ENCODE measurements at regions not wholly inside any gene's neighbourhood (a gene's known extent, or its start where the extent isn't known, plus 50 kb on each side); places are given as distances from the start of the nearest gene placed in this dataset.
"Not testable (repeated sequence)": the region's sequence is repeated elsewhere in the genome, so short reads cannot be mapped to it uniquely, and the experiment has no call there.

DNA sequence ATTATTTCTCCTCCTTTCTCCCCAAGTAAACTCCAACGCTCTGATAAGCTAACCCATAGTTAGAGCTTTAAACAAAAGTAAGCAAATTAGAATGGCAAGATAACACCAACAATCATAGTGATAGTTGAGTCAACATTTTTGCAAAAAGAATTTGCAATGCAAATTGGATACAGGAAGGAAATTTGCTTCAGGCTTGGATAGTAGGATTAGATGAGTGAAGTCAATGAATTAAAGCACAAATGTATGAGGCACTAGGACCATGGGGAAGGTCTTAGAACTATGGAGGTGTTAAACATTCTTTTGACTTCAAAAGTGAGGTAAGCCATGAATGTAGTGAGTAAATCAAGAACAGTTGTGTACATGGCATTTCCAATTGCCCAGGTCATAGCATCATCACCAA, 289.8 kb upstream of the GRAMD2B start:
- DNase-seq (ENCODE audit: low read depth in 2 of 2), result no peak

DNA sequence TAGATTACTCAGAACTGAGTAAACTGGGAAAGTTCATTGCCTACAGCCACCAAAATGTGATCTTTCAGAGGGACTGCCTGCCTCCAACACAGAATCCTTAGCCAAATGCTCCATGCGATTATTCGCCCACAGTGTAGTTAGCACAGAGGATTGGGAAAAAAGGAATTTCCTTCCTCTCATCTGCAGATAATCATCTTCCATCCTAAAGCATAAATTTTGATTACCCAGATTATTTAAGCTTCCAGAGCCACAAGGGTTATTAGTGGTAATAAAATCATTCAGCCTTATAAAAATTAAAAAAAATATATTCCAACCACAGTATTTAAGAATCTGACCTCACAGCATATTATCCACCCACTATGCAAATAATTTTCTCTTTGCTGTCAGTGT, 285.3 kb upstream of the GRAMD2B start:
- no peak for DNase-seq (ENCODE audit: low read depth in 2 of 2)

- DNase-seq (ENCODE audit: low read depth in 2 of 2), result no peak
These were observed 284.8 kb upstream of the GRAMD2B start for GRCh38 chr5:126138281-126138931.

DNA sequence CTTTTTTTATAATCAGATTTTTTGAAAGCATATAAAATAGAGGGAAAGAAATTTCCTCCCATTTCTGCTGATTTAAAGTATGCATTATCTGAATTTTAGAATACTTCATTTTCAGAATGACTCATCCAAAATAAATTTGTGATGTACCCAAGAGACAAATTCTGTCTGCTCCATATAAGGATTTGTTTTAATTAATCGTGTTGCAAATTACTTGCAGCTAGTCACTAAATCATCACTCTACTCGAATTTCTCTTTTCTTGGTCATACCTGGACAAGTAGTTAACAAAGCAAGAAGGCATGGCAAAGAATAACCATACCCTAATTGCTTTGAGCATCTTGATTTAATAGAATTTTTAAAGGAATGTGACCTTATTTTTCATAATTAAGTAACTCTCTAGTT, 284.1 kb upstream of the GRAMD2B start:
- DNase-seq (ENCODE audit: low read depth in 2 of 2), result no peak

DNA sequence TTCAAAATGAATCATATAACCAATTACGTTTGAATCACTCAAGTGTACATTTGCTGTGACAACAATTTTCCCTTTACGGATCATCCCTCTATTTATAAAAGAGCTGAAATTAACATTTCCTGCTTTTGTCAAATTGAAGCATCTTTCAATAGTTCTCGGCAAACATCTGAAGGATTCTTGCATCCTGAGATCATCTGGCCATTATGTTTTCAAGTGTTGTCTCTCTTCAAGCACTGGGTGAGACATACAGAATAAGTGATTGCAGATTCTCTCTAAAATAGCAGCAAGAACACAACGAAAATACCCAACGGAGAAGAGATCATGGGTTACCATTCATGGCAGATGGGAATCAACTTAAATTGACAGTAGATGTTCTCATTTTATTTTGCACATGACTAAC, 283.4 kb upstream of the GRAMD2B start:
- no peak for DNase-seq (ENCODE audit: low read depth in 2 of 2)

GRCh38 chr5:126143622-126144021, 279.6 kb upstream of the GRAMD2B start:
- DNase-seq (ENCODE audit: low read depth in 2 of 2), result no peak

GRCh38 chr5:126150319-126150718, 272.9 kb upstream of the GRAMD2B start:
- not testable (repeated sequence) for DNase-seq (ENCODE audit: low read depth in 2 of 2)

DNA sequence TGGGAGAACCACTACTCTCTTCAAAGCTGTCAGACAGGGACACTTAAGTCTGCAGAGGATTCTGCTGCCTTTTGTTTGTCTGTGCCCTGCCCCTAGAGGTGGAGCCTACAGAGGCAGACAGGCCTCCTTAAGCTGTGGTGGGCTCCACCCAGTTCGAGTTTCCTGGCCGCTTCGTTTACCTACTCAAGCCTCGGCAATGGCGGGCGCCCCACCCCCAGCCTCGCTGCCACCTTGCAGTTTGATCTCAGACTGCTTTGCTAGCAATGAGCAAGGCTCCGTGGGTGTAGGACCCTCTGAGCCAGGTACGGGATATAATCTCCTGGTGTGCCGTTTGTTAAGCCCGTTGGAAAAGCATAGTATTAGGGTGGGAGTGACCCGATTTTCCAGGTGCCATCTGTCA, 267.9 kb upstream of the GRAMD2B start:
- not testable (repeated sequence) for DNase-seq (ENCODE audit: low read depth in 2 of 2)

DNA sequence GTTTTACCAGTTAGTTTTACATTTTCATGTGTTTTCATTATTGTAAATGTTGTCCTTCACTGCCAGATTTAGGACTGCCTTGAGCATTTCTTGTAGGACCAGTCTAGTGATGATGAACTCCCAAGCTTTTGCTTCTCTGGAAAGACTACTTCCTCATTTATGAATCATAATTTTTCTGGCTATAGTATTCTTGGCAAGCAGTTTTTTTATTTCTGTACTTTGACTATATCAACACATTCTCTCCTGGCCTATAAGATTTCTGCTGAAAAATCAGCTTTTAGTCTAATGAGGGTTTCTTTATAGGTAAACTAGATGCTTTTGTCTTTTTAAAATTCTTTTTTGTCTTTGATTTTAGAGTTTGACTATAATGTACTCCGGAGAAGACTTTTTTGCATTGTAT, 256.8 kb upstream of the GRAMD2B start:
- DNase-seq (ENCODE audit: low read depth in 2 of 2), result no peak

- DNase-seq (ENCODE audit: low read depth in 2 of 2), result no peak
These were observed 254.4 kb upstream of the GRAMD2B start for GRCh38 chr5:126168785-126169184.

GRCh38 chr5:126171916-126172315, 251.3 kb upstream of the GRAMD2B start:
- no peak for DNase-seq (ENCODE audit: low read depth in 2 of 2)

- DNase-seq (ENCODE audit: low read depth in 2 of 2), result no peak
These were observed 250.4 kb upstream of the GRAMD2B start for GRCh38 chr5:126172812-126173211.

DNA sequence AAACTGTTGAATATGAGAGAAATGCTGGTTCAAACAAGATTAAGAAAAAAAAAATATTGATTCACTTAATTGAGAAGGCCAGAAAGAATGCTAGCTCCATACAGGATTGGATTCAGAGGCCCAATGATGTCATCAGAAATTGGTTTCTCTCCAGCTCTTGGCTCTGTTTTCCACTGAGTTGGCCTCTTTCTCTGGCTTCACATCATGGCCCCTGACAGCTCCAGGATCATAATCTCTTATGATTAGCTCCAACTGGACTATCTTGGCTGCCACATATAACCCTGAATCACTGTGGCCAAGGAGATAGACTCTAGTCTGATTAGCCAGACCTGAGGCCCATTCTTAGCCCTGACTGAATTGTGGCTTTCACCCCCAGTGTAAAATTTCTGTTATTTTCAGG, 244.7 kb upstream of the GRAMD2B start:
- DNase-seq (ENCODE audit: low read depth in 2 of 2), result no peak

- no peak for DNase-seq (ENCODE audit: low read depth in 2 of 2)
These were observed 240.1 kb upstream of the GRAMD2B start for GRCh38 chr5:126182971-126183695.

DNA sequence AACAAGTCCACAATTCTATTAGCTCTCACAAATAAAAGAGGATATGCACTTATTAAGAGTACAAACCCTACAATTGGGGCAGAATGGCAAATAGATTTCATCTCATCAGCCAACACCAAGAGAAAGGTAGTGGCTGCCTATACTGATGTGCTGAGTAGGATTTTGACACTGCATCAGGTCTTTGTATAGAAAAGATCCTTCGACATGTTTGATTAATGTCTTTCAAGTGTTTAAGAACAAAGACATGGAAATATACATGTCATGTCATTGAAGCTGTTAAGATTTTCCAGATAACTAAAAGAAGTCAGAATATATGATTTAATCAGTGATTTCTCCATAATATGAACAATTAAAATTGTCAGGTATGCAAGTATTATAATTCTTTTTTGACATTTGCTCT, 238.7 kb upstream of the GRAMD2B start:
- no peak for DNase-seq (ENCODE audit: low read depth in 2 of 2)

- no peak for DNase-seq (ENCODE audit: low read depth in 2 of 2)
These were observed 237.0 kb upstream of the GRAMD2B start for GRCh38 chr5:126186210-126186609.

DNA sequence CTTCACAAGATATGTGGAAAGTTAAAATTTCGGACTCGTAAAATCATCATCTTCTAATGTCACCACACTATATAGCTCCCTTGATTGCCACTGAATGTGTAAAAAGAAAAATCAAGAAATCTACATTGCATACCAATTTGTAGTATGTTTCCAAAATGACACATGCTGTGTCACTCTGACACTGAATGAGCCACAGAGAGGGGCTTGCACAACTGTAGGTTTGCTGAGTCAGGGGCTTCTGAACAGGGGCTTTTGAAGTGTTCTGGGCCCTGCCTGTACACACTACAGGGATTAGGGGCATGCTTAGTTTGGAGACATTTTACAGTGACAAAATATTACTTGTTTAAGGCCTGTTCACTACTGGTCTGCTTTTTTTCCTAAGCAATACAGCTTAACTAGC, 234.4 kb upstream of the GRAMD2B start:
- DNase-seq (ENCODE audit: low read depth in 2 of 2), result no peak

GRCh38 chr5:126189231-126189630, 234.0 kb upstream of the GRAMD2B start:
- DNase-seq (ENCODE audit: low read depth in 2 of 2), result no peak

GRCh38 chr5:126189862-126190261, 233.3 kb upstream of the GRAMD2B start:
- no peak for DNase-seq (ENCODE audit: low read depth in 2 of 2)

- DNase-seq (ENCODE audit: low read depth in 2 of 2), result no peak
These were observed 231.0 kb upstream of the GRAMD2B start for GRCh38 chr5:126192226-126192625.

- no peak for DNase-seq (ENCODE audit: low read depth in 2 of 2)
These were observed 227.7 kb upstream of the GRAMD2B start for GRCh38 chr5:126195410-126196100.

DNA sequence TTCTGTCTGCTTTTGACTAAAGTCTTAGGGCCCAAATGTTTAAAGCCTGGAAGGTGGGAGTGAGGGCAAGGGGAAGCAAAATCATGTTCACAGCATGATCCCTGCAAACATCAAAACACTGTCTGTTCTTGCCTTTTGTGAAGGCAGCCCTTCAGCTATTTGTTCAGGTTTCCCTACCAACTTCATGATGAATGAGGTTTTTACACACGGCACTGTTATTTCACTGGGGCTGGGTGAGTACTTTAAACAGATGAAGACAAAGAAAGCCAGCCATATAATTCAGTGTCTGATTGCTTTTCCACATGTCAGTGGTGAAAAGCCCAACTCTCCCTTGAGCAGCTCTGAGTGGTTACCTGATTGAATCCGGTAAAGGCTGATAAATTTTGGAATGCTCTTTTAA, 224.7 kb upstream of the GRAMD2B start:
- no peak for DNase-seq (ENCODE audit: low read depth in 2 of 2)

DNA sequence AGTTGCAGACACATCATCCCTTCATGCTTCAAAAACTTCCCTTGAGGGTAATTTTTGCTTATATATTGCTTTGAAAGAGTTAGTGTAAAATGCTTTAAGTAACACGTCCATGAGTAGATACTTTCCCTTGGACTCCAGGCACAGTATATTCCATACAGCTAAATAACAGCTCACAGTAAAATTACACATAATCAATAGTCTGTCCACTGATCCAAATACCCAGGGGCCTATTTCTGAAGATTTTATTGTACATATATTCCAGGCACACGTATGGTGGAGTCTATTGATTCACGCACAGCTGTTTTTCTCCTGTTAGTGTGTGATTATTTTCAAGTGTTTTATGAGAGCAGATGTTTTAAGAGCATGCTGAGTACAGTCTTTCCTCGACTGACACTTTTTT, 223.7 kb upstream of the GRAMD2B start:
- no peak for DNase-seq (ENCODE audit: low read depth in 2 of 2)

Data from stimulated activated CD8-positive, alpha-beta memory T cell treated with anti-CD3 and anti-CD28 coated beads, Interleukin-2, amount 100 ng/mL, for 1 hour (primary cell).